ENCODE measurements at regions not wholly inside any gene's neighbourhood (a gene's known extent, or its start where the extent isn't known, plus 50 kb on each side); places are given as distances from the start of the nearest gene placed in this dataset.

GRCh38 chr4:81896936-81897335 is 425.2 kb upstream of the RASGEF1B start:
- intact Hi-C loops (cut with micrococcal nuclease): no loop called here
- Histone ChIP-seq H3K27me3 (ENCODE audit: low read depth) (peaks cover under 1% of the 10 kb centered on the region), H3K9me3 (replicated peaks) (no peaks in the 10 kb centered on the region), H3K4me3 (no peak overlapping the region), H3K27ac (replicated peaks) (no peak overlapping the region), H3K4me1 (no peaks in the 10 kb centered on the region), H3K36me3 (no peaks in the 10 kb centered on the region)
- TF ChIP-seq, protein P1, sequence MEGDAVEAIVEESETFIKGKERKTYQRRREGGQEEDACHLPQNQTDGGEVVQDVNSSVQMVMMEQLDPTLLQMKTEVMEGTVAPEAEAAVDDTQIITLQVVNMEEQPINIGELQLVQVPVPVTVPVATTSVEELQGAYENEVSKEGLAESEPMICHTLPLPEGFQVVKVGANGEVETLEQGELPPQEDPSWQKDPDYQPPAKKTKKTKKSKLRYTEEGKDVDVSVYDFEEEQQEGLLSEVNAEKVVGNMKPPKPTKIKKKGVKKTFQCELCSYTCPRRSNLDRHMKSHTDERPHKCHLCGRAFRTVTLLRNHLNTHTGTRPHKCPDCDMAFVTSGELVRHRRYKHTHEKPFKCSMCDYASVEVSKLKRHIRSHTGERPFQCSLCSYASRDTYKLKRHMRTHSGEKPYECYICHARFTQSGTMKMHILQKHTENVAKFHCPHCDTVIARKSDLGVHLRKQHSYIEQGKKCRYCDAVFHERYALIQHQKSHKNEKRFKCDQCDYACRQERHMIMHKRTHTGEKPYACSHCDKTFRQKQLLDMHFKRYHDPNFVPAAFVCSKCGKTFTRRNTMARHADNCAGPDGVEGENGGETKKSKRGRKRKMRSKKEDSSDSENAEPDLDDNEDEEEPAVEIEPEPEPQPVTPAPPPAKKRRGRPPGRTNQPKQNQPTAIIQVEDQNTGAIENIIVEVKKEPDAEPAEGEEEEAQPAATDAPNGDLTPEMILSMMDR (IDR thresholded peaks at IDR 0.05; ENCODE audit: borderline replicate concordance): no peak
- DNase-seq: no peak

DNA sequence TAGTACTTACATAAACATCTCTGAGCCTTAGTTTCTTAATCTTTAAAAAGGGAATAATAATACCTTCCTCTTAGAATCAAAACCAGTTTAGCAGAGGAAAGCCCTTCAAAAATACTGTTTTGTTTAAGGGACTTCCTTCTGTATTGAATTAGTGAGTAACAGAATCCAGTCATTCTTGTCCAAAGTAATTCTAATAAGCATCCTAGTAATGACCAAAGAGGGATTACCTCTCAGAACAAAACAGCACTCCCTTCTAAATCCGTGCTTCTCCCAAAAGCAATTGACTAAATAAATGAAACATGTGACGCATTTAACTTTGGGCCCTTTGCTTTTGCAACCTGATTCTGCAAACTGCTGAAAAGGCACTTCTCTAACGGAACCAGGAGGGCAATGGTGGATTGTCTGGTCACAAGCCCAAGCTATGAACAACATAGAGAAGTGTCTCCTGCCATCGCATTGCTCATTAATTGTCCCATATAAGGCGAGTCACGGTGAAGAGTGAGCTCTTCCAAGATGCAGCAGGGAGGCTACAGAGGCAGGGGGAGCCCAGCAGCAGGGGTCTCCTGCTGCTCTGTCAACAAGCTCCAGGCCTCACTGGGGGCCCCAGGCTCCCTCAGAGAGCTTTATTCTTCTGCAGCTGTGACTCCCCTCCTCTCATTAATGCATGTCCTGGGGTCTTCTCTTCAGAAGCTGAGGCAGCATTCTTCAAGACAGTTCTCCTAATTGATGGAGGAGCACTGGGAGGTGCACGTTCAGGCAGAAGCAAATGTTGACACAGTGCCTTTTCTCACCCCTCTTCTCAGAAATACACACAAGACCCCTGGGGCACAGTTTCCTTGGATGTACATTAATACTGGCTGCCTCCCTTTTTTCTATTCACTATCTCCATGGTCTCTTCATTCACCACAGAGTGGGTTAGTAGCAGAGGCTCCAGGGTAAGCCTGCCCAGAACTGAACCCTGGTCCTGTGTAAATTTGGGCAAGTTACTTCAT is 419.6 kb upstream of the RASGEF1B start:
- DNase-seq: no peak
- Histone ChIP-seq H3K36me3 (no peaks in the 10 kb centered on the region), H3K9me3 (replicated peaks) (peaks cover 5% of the 10 kb centered on the region), H3K4me3 (no peak overlapping the region), H3K27me3 (ENCODE audit: low read depth) (peaks cover 17% of the 10 kb centered on the region), H3K4me1 (no peaks in the 10 kb centered on the region), H3K27ac (replicated peaks) (no peak overlapping the region)
- intact Hi-C loops (cut with micrococcal nuclease): no loop called here
- TF ChIP-seq, protein P1 (IDR thresholded peaks at IDR 0.05; ENCODE audit: borderline replicate concordance): no peak

GRCh38 chr4:81884986-81885385 is 413.3 kb upstream of the RASGEF1B start:
- Histone ChIP-seq H3K4me1 (no peaks in the 10 kb centered on the region), H3K27ac (replicated peaks) (no peak overlapping the region), H3K36me3 (no peaks in the 10 kb centered on the region), H3K9me3 (replicated peaks) (peaks cover 11% of the 10 kb centered on the region), H3K27me3 (ENCODE audit: low read depth) (peaks cover 15% of the 10 kb centered on the region), H3K4me3 (no peak overlapping the region)
- intact Hi-C loops (cut with micrococcal nuclease): no loop called here
- TF ChIP-seq, protein P1 (IDR thresholded peaks at IDR 0.05; ENCODE audit: borderline replicate concordance): no peak
- no peak for DNase-seq

- Histone ChIP-seq H3K27me3 (ENCODE audit: low read depth) (peaks cover 22% of the 10 kb centered on the region), H3K9me3 (replicated peaks) (peaks cover 11% of the 10 kb centered on the region), H3K4me1 (no peaks in the 10 kb centered on the region), H3K27ac (replicated peaks) (no peak overlapping the region), H3K4me3 (no peak overlapping the region), H3K36me3 (no peaks in the 10 kb centered on the region)
- TF ChIP-seq, protein P1 (IDR thresholded peaks at IDR 0.05; ENCODE audit: borderline replicate concordance): no peak
- intact Hi-C loops (cut with micrococcal nuclease): no loop called here
- DNase-seq: no peak
Observed at GRCh38 chr4:81883530-81884450, 412.1 kb upstream of the RASGEF1B start.

- peaks cover 22% of the 10 kb centered on the region for H3K27me3 ChIP-seq (ENCODE audit: low read depth)
- no peak overlapping the region for H3K4me3 ChIP-seq
- intact Hi-C loops (cut with micrococcal nuclease): no loop called here
- peaks cover 11% of the 10 kb centered on the region for H3K9me3 ChIP-seq (replicated peaks)
- TF ChIP-seq, protein P1 (IDR thresholded peaks at IDR 0.05; ENCODE audit: borderline replicate concordance): no peak
- no peak for DNase-seq
- H3K27ac ChIP-seq (replicated peaks): no peak overlapping the region
- H3K4me1 ChIP-seq: no peaks in the 10 kb centered on the region
- no peaks in the 10 kb centered on the region for H3K36me3 ChIP-seq
Observed at GRCh38 chr4:81883004-81883403, 411.3 kb upstream of the RASGEF1B start.
